ENCODE measurements at regions not wholly inside any gene's neighbourhood (a gene's known extent, or its start where the extent isn't known, plus 50 kb on each side); places are given as distances from the start of the nearest gene placed in this dataset.
A peak's percentile ranks its signal among the peaks of the same experiment; 100 is the strongest.
"Not testable (repeated sequence)": the region's sequence is repeated elsewhere in the genome, so short reads cannot be mapped to it uniquely, and the experiment has no call there.

- DNase-seq: no peak
Observed at GRCh38 chr3:158882445-158882844, 80.6 kb downstream of the MFSD1 start.

GRCh38 chr3:158896729-158897128, 94.9 kb downstream of the MFSD1 start:
- no peak for DNase-seq

- no peak for DNase-seq
Observed at GRCh38 chr3:158906749-158907148, 104.9 kb downstream of the MFSD1 start.

GRCh38 chr3:158908187-158908734, 106.4 kb downstream of the MFSD1 start:
- no peak for DNase-seq

GRCh38 chr3:158909870-158910269, 108.0 kb downstream of the MFSD1 start:
- no peak for DNase-seq

- DNase-seq: no peak
Observed at GRCh38 chr3:158911586-158911985, 109.7 kb downstream of the MFSD1 start.

- no peak for DNase-seq
Observed at GRCh38 chr3:158912188-158912587, 110.3 kb downstream of the MFSD1 start.

GRCh38 chr3:158912621-158913020, 110.8 kb downstream of the MFSD1 start:
- no peak for DNase-seq

GRCh38 chr3:158916111-158916510, 114.3 kb downstream of the MFSD1 start:
- DNase-seq: no peak

GRCh38 chr3:158918008-158918407, 116.2 kb downstream of the MFSD1 start:
- peak; percentile 21 for DNase-seq

GRCh38 chr3:158918451-158918850, 116.6 kb downstream of the MFSD1 start:
- DNase-seq: no peak

GRCh38 chr3:158920371-158920770, 118.5 kb downstream of the MFSD1 start:
- DNase-seq: no peak

- no peak for DNase-seq
Observed at GRCh38 chr3:158925021-158925420, 123.2 kb downstream of the MFSD1 start.

GRCh38 chr3:158925828-158926494, 124.1 kb downstream of the MFSD1 start:
- DNase-seq: no peak

GRCh38 chr3:158935846-158936245, 134.0 kb downstream of the MFSD1 start:
- DNase-seq: no peak

- no peak for DNase-seq
Observed at GRCh38 chr3:158936530-158937113, 134.8 kb downstream of the MFSD1 start.

- no peak for DNase-seq
Observed at GRCh38 chr3:158950178-158950901, 148.5 kb downstream of the MFSD1 start.

GRCh38 chr3:158953131-158953530, 151.3 kb downstream of the MFSD1 start:
- no peak for DNase-seq

GRCh38 chr3:158954420-158954819, 152.6 kb downstream of the MFSD1 start:
- DNase-seq: no peak

- not testable (repeated sequence) for DNase-seq
Observed at GRCh38 chr3:158957777-158958176, 155.9 kb downstream of the MFSD1 start.

GRCh38 chr3:158958873-158959272, 157.0 kb downstream of the MFSD1 start:
- no peak for DNase-seq

- DNase-seq: no peak
Observed at GRCh38 chr3:158961471-158961870, 159.6 kb downstream of the MFSD1 start.

- no peak for DNase-seq
Observed at GRCh38 chr3:158961911-158962310, 160.1 kb downstream of the MFSD1 start.
